Ovary (tissue), 7 donors: ENCODE measurements at regions not wholly inside any gene's neighbourhood (a gene's known extent, or its start where the extent isn't known, plus 50 kb on each side); places are given as distances from the start of the nearest gene placed in this dataset.

ENCODE experiments used
- DNase-seq, 5 donors: peaks; one replicate each; pipeline ENCODE4 v3.0.0-alpha.2; 2019 to 2020
- H3K27ac ChIP-seq, 2 donors: fragments of 200-600 bp; one replicate each; pipeline versions ENCODE4 v1.5.1 to v1.8.0; 2019 to 2022
- H3K27me3 ChIP-seq: fragments of 200-600 bp; one replicate; pipeline ENCODE4 v1.8.0; 2022
- H3K36me3 ChIP-seq: fragments of 200-600 bp; sonication (generic); one replicate; pipeline ENCODE4 v1.5.1; 2019
- H3K4me1 ChIP-seq: one replicate; pipeline ENCODE4 v1.8.1; 2013; ENCODE audit warnings: mild to moderate bottlenecking, moderate library complexity; ENCODE audit not compliant: insufficient read depth
- H3K4me3 ChIP-seq: fragments of 200-600 bp; sonication (generic); one replicate; pipeline ENCODE4 v1.5.1; 2017
- H3K9me3 ChIP-seq, 2 donors: fragments of 200-600 bp in 1 of 2; sonication (generic) in 1 of 2; one replicate each; pipeline versions ENCODE4 v1.5.1 to v1.8.1; 2013 to 2019; ENCODE audit warnings: mild to moderate bottlenecking in 1 of 2, moderate library complexity in 1 of 2
- CTCF ChIP-seq, 3 donors: fragments of 450-650 bp in 2 of 3; fragments of 200-600 bp in 1 of 3; IDR thresholded peaks; one replicate each; pipeline versions ENCODE4 v1.5.1 to v1.8.0; 2016 to 2022; ENCODE audit warnings: antibody characterized with exemption in 3 of 3, mild to moderate bottlenecking in 1 of 3
- EP300 ChIP-seq: sonication (generic); formaldehyde crosslinking; IDR thresholded peaks from one replicate; pipeline ENCODE4 v1.6.1; 2017; ENCODE audit warnings: antibody characterized with exemption
- POLR2A ChIP-seq: fragments of 450-650 bp; IDR thresholded peaks from one replicate; pipeline ENCODE4 v1.6.1; 2017; ENCODE audit warnings: antibody characterized with exemption, mild to moderate bottlenecking, moderate library complexity
- WGBS, 3 donors: extraction: QIAGEN DNeasy Blood & Tissue Kit in 1 of 3; methylation state at CpG; one replicate each; pipeline versions ENCODE4 v1.1.5 to v1.1.7; 2013 to 2017; 5-methylcytosine and 5-hydroxymethylcytosine counted together
- intact Hi-C, 4 donors: fragments of 100-400 bp; cut with DNase I; formaldehyde crosslinking; loops; one replicate each; pipeline versions ENCODE4 v1.11.0 to v1.15.1; 2022 to 2023
- donor health status: DM: no; HTN: no; CAD: no; lungs with moderate emphysema.
- donor health status: DM: no; HTN: no; CAD: no.
- donor health status: Bipolar disorder and iron deficiency.
- donor health status: DM: no; HTN: no; CAD: no.
- donor health status: DM: yes; HTN: yes; CAD: no.

- H3K4me1 ChIP-seq = peaks cover 6% of the 10 kb centered on the region
- no peaks in the 10 kb centered on the region for H3K27me3 ChIP-seq
- H3K4me3 ChIP-seq = no peak overlapping the region
- H3K9me3 ChIP-seq = no peaks in the 10 kb centered on the region
- 50 to 61% (median 59%) methylated on average over 5 of the region's 5 CpGs for WGBS, 3 donors
- H3K36me3 ChIP-seq = no peaks in the 10 kb centered on the region
- no peak for DNase-seq
- no peak for TF ChIP-seq CTCF (IDR thresholded peaks at IDR 0.05)
- intact Hi-C loops = no loop called here
- no peak overlapping the region for H3K27ac ChIP-seq
Observed at GRCh38 chr3:72227486-72228070, 442.6 kb upstream of the PROK2 start.

GRCh38 chr3:72224804-72225509 lies 440.0 kb upstream of the PROK2 start:
- H3K4me1 ChIP-seq = peaks cover 7% of the 10 kb centered on the region
- H3K27ac ChIP-seq = no peak overlapping the region
- no peak for DNase-seq
- no peak for TF ChIP-seq POLR2A
- TF ChIP-seq EP300 = no peak
- no peak for TF ChIP-seq CTCF (IDR thresholded peaks at IDR 0.05)
- H3K36me3 ChIP-seq = no peaks in the 10 kb centered on the region
- H3K9me3 ChIP-seq = no peaks in the 10 kb centered on the region
- intact Hi-C loops = no loop called here
- no peak overlapping the region for H3K4me3 ChIP-seq
- H3K27me3 ChIP-seq = no peaks in the 10 kb centered on the region
- WGBS, 3 donors = 93 to 95% (median 95%) methylated on average over 2 of the region's 2 CpGs

GRCh38 chr3:72223628-72224027 lies 438.7 kb upstream of the PROK2 start:
- Histone ChIP-seq H3K36me3 (no peaks in the 10 kb centered on the region), H3K9me3 (no peaks in the 10 kb centered on the region), H3K4me1 (peaks cover 7% of the 10 kb centered on the region), H3K27ac (no peak overlapping the region), H3K4me3 (no peak overlapping the region), H3K27me3 (no peaks in the 10 kb centered on the region)
- intact Hi-C loops = no loop called here
- WGBS, 3 donors = 96 to 98% (median 97%) methylated on average over 2 of the region's 2 CpGs
- TF ChIP-seq CTCF (IDR thresholded peaks at IDR 0.05) = no peak
- TF ChIP-seq EP300 = no peak
- TF ChIP-seq POLR2A = no peak
- DNase-seq = no peak

- intact Hi-C loops = no loop called here
- Histone ChIP-seq H3K4me3 (no peak overlapping the region), H3K27ac (peak overlapping the region in 1 of 2 donors; percentile 24), H3K9me3 (no peaks in the 10 kb centered on the region), H3K4me1 (peaks cover 7% of the 10 kb centered on the region), H3K36me3 (no peaks in the 10 kb centered on the region), H3K27me3 (no peaks in the 10 kb centered on the region)
- TF ChIP-seq POLR2A (no peak), EP300 (no peak), CTCF (IDR thresholded peaks at IDR 0.05) (no peak)
- 14 to 30% (median 27%) methylated on average over 2 of the region's 2 CpGs for WGBS, 3 donors
- no peak for DNase-seq
Observed at GRCh38 chr3:72223116-72223515, 438.2 kb upstream of the PROK2 start.
